ENCODE measurements at regions not wholly inside any gene's neighbourhood (a gene's known extent, or its start where the extent isn't known, plus 50 kb on each side); places are given as distances from the start of the nearest gene placed in this dataset.
"Not testable (repeated sequence)": the region's sequence is repeated elsewhere in the genome, so short reads cannot be mapped to it uniquely, and the experiment has no call there.

DNA sequence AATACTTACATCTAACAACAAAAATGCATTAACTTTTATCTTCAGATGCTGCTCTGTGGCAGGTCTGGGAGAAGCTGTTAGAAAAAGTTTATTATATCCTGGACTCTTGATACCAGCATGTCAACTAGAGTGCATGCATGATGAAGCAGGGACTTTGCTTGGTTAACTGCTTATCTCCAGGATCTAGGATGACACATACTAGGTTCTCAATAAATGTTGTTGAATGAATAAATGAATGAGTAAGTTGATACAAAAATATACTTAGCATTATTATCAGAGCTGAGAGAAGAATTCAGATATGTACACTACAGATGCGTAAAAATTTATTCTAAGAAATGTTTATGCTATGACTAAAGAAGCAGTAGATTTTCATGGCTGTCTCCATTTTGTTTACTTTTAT is 304.3 kb downstream of the LTN1 start:
- TF ChIP-seq, protein P1, sequence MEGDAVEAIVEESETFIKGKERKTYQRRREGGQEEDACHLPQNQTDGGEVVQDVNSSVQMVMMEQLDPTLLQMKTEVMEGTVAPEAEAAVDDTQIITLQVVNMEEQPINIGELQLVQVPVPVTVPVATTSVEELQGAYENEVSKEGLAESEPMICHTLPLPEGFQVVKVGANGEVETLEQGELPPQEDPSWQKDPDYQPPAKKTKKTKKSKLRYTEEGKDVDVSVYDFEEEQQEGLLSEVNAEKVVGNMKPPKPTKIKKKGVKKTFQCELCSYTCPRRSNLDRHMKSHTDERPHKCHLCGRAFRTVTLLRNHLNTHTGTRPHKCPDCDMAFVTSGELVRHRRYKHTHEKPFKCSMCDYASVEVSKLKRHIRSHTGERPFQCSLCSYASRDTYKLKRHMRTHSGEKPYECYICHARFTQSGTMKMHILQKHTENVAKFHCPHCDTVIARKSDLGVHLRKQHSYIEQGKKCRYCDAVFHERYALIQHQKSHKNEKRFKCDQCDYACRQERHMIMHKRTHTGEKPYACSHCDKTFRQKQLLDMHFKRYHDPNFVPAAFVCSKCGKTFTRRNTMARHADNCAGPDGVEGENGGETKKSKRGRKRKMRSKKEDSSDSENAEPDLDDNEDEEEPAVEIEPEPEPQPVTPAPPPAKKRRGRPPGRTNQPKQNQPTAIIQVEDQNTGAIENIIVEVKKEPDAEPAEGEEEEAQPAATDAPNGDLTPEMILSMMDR (IDR thresholded peaks at IDR 0.05; ENCODE audit: borderline replicate concordance, control extremely low read depth, extremely low read depth, insufficient read depth, missing control alignments): no peak
- in situ Hi-C loops (cut with MboI; ENCODE audit: low sequenced_read_pairs, unreplicated experiment): no loop called here
- no peak for DNase-seq (ENCODE audit: low spot score)

DNA sequence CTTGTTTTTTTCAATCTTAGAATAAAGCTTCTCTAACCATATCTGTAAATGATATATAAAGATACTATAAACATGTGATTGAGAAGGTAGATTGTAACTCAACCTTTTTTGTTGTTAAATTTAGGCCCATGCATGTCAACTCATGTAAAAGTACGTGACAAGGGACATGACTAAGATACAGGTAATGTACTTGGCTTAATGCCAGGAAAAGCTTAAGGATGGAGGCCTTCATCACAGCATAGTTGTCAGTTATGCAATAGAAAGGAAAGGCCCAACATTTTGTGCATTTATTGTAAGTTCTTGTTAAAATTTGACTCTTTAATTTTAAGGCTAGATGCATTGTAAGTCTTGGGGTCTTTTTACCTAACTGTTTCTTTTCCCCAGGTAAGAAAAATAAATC is 305.1 kb downstream of the LTN1 start:
- in situ Hi-C loops (cut with MboI; ENCODE audit: low sequenced_read_pairs, unreplicated experiment): no loop called here
- DNase-seq (ENCODE audit: low spot score): no peak
- TF ChIP-seq, protein P1 (IDR thresholded peaks at IDR 0.05; ENCODE audit: borderline replicate concordance, control extremely low read depth, extremely low read depth, insufficient read depth, missing control alignments): no peak

DNA sequence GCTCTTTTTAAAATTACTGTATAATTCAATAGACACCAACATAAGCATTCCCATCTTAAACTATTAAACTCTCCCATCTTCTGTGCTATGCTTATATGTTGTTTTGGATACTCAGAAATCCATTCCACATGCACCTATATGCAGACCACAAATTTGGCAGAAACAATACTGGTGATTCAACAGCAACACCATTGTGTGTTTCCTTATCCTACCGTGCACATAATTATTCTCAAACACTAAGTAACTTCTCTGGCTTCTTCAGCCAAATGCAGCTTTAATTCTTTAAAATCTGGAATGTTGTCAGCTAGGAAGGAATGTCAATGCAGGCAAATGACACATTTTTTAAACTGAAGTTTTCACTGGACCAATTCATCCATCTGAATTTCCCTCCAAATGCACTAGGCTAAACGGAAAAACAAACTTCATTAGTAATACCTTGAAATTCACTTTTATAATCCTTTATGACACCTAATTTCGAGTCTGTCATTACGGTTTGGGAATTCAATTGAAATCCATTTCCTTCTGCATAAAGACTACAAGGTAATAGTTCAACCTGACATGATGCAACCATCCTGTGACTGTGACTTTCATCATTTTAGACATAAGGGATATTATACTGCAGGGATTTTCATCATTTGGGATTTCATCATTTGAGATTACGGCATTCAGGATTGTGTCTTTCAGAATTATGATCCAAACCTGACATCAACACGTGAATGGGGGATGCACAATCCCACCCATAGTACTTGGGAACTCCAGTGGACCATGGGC is 308.5 kb downstream of the LTN1 start:
- in situ Hi-C loops (cut with MboI; ENCODE audit: low sequenced_read_pairs, unreplicated experiment): no loop called here
- DNase-seq (ENCODE audit: low spot score): no peak
- TF ChIP-seq, protein P1 (IDR thresholded peaks at IDR 0.05; ENCODE audit: borderline replicate concordance, control extremely low read depth, extremely low read depth, insufficient read depth, missing control alignments): no peak

DNA sequence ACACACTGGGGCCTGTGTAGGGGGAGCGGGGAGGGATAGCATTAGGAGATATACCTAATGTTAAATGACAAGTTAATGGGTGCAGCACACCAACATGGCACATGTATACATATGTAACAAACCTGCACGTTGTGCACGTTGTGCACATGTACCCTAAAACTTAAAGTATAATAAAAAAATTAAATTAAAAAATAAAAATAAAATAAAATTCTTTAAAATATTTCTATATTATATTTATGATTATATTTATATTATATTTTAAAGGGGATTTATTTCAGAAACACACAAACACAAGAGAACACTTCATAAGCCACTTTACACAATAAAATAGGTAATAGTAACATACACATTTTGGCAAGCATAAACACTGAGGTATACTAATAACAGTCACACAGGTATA is 309.8 kb downstream of the LTN1 start:
- in situ Hi-C loops (cut with MboI; ENCODE audit: low sequenced_read_pairs, unreplicated experiment); DNase-seq (ENCODE audit: low spot score): not testable (repeated sequence)

DNA sequence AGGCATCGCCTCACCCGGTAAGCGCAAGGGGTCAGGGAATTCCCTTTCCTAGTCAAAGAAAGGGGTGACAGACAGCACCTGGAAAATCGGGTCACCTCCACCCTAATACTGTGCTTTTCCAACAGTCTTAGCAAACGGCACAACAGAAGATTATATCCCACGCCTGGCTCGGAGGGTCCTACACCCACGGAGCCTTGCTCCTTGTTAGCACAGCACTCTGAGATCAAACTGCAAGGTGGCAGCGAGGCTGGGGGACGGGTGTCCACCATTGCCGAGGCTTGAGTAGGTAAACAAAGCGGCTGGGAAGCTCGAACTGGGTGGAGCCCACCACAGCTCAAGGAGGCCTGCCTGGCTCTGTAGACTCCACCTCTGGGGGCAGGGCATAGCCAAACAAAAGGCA is 315.6 kb downstream of the LTN1 start:
- DNase-seq (ENCODE audit: low spot score); in situ Hi-C loops (cut with MboI; ENCODE audit: low sequenced_read_pairs, unreplicated experiment): not testable (repeated sequence)

DNA sequence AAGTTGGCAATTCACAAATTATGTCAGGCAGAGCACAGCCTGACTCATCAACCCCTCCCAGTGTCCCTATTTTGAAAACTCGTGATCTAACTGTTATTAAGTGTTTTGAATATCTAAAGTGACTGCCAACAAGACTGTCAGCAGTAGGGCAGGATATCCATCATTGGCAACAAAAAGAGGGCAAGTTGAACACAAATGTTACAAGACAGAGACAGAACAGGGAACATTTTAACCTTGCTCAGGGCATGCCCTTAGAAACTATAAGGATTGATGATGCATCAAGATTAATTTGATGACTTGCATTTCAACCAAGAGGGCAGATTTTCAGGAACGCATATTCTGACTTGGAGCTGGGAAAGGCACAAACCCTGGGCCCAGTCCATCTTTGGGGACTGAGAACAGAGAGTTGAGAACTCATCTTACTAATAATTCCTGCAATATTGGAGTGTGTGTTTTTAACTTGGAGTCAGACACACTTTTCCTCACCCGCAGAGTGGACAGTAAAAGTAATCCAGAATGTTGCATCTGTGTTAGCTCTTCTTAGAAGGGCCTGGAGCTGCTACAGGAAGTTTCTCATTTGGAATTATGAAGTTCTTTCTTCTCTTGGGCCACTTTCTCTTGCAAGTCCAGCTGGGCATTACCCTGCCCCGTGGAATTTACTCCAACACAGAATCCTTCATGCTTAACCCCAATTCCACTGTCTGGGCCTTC is 317.2 kb downstream of the LTN1 start:
- in situ Hi-C loops (cut with MboI; ENCODE audit: low sequenced_read_pairs, unreplicated experiment): no loop called here
- no peak for DNase-seq (ENCODE audit: low spot score)
- TF ChIP-seq, protein P1 (IDR thresholded peaks at IDR 0.05; ENCODE audit: borderline replicate concordance, control extremely low read depth, extremely low read depth, insufficient read depth, missing control alignments): no peak

DNA sequence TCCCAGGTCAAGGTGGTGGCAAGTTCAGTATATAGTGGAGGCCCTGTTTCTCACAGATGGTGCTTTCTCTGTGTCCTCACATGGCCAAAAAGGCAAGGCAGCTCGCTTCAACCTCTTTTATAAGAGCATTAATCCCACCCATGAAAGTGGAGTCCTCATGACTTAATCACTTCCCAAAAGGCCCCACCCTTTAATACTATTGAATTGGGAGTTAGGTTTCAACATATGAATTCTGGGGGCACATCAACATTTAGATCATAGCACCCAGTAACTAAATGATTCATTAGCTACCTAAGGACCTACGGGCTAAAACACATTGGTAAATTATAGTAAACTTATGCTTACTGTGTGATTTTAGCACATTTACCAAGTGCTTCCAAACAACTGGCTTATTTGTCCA is 317.9 kb downstream of the LTN1 start:
- no peak for DNase-seq (ENCODE audit: low spot score)
- in situ Hi-C loops (cut with MboI; ENCODE audit: low sequenced_read_pairs, unreplicated experiment): no loop called here
- TF ChIP-seq, protein P1 (IDR thresholded peaks at IDR 0.05; ENCODE audit: borderline replicate concordance, control extremely low read depth, extremely low read depth, insufficient read depth, missing control alignments): no peak
